ENCODE measurements at regions not wholly inside any gene's neighbourhood (a gene's known extent, or its start where the extent isn't known, plus 50 kb on each side); places are given as distances from the start of the nearest gene placed in this dataset.

DNA sequence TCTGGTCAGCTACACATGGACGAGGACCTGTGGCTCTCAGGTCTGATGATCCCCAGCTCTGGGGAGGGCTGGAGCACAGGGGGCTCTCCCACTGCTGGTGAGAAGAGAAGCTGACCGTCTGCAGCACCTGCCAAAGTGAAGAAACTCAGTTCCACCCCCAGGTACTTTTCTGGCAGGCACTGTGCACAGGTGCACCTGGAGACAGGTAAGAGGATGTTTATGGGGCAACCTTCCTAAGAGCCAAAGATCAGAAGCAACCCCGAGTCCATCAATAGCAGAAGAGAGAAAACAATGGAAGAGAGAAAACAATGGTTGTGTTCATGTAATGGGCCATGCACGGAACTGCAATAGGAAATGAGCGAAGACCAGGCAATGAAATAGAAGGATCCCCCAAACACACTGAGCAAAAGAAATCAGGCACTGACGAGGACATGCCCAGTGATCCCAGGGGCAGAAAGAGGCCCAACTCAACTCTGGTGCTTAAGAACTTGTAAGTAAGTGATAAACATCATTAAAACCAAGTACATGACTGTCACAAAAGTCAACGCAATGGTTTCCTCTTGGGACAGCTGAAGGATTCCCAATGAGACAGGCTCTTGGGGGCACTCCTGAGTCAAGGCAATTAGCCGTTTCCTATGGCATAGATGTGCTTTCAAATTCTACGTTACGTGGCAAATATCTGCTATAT is 95.0 kb upstream of the ALDH1A3 start:
- no peak overlapping the region for H3K4me2 ChIP-seq (ENCODE audit: low read length, poor library complexity, severe bottlenecking)
- no peaks in the 10 kb centered on the region for H3K9me3 ChIP-seq (ENCODE audit: control insufficient read depth, low read length)
- H3K23ac ChIP-seq (ENCODE audit: low read length in 2 of 2): no peak overlapping the region
- no peaks in the 10 kb centered on the region for H3K36me3 ChIP-seq (ENCODE audit: control insufficient read depth in 1 of 2, insufficient read depth in 2 of 2, low read depth in 1 of 2, low read length in 2 of 2)
- H3K9ac ChIP-seq (ENCODE audit: low read length): no peak overlapping the region
- no peak overlapping the region for H4K91ac ChIP-seq (ENCODE audit: low read length)
- no peak overlapping the region for H2AFZ ChIP-seq (ENCODE audit: low read depth, low read length)
- no peak overlapping the region for H3K18ac ChIP-seq (ENCODE audit: low read depth in 1 of 2, low read length in 2 of 2)
- H2BK120ac ChIP-seq (ENCODE audit: low read depth, low read length): no peak overlapping the region
- H3K79me1 ChIP-seq (replicated peaks; ENCODE audit: low read length, poor library complexity, severe bottlenecking): no peaks in the 10 kb centered on the region
- peaks cover 0 to 9% of the 10 kb centered on the region in 2 experiments for H3K27me3 ChIP-seq (ENCODE audit: control insufficient read depth in 1 of 2, insufficient read depth in 1 of 2, low read length in 2 of 2)
- WGBS: 89% methylated on average over 9 of the region's 10 CpGs
- H2BK15ac ChIP-seq (ENCODE audit: low read depth, poor library complexity, severe bottlenecking): no peak overlapping the region
- H2BK12ac ChIP-seq (ENCODE audit: low read length in 2 of 2): no peak overlapping the region
- H2BK5ac ChIP-seq (ENCODE audit: low read depth, low read length, poor library complexity, severe bottlenecking): no peak overlapping the region
- no peak overlapping the region for H3K4me3 ChIP-seq (ENCODE audit: insufficient read depth in 1 of 2, low read depth in 1 of 2, low read length in 2 of 2)
- no peak for DNase-seq
- H3K14ac ChIP-seq (ENCODE audit: low read length in 2 of 2): no peak overlapping the region
- no peak overlapping the region for H2AK5ac ChIP-seq (ENCODE audit: low read length, severe bottlenecking)
- no peak overlapping the region for H3K27ac ChIP-seq (ENCODE audit: low read length, poor library complexity, severe bottlenecking)
- no peak overlapping the region for H4K8ac ChIP-seq (ENCODE audit: low read length)
- H3K4me1 ChIP-seq (ENCODE audit: control insufficient read depth, insufficient read depth, low read depth, low read length): no peaks in the 10 kb centered on the region
- H3K4ac ChIP-seq (ENCODE audit: low read depth in 1 of 2, low read length in 2 of 2): no peak overlapping the region

DNA sequence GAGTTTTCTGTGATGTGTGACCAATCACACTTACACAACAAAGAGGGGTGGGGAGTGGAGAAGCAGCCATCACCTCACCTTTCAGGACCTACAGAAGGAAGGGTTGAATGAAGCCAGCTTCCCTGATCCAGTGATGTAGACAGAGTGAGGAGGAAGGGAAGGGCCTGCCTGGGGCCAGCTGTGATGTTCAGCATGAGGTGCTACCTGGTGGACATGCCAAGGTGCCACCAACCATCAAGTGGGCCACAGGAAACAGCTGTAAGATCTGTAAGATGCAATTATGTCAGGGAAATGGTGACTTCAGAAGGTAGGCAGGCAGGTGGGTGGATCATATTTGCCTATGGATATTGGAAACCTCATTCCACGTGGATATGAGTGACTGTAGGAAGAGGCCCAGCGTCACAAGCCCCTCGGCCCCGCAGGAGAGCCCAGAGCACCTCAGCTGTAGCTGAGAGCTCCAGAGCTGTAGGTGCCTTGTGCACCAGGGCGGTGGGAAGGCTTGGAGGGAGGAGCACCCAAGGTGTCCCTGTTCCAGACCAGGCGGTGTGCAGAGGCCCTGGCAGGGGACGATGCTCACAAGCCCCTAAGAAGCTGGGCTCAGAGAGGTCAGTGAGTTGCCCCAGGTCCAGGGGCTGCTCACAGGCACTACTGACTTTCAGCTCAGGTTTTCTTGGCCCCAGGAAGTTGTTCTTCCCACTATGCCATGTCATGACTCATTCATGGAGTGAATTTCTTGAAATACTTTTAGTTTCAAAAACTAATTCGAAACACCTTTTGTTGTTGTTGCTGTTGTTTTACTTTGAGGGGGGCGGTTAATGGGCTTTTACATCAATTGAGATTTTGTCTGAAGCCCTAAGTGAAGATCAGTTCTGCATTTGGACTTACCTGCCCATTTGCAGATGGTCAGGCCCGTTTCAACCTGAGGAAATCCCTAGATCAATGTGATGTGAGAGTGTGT is 94.2 kb upstream of the ALDH1A3 start:
- H2BK120ac ChIP-seq (ENCODE audit: low read depth, low read length): no peak overlapping the region
- H3K4ac ChIP-seq (ENCODE audit: low read depth in 1 of 2, low read length in 2 of 2): no peak overlapping the region
- no peak overlapping the region for H2AFZ ChIP-seq (ENCODE audit: low read depth, low read length)
- DNase-seq: no peak
- no peaks in the 10 kb centered on the region for H3K79me1 ChIP-seq (replicated peaks; ENCODE audit: low read length, poor library complexity, severe bottlenecking)
- no peaks in the 10 kb centered on the region for H3K36me3 ChIP-seq (ENCODE audit: control insufficient read depth in 1 of 2, insufficient read depth in 2 of 2, low read depth in 1 of 2, low read length in 2 of 2)
- no peak overlapping the region for H2BK12ac ChIP-seq (ENCODE audit: low read length in 2 of 2)
- H3K9me3 ChIP-seq (ENCODE audit: control insufficient read depth, low read length): no peaks in the 10 kb centered on the region
- H3K4me1 ChIP-seq (ENCODE audit: control insufficient read depth, insufficient read depth, low read depth, low read length): no peaks in the 10 kb centered on the region
- no peak overlapping the region for H3K27ac ChIP-seq (ENCODE audit: low read length, poor library complexity, severe bottlenecking)
- no peak overlapping the region for H4K91ac ChIP-seq (ENCODE audit: low read length)
- H4K8ac ChIP-seq (ENCODE audit: low read length): no peak overlapping the region
- WGBS: 89% methylated on average over 10 of the region's 10 CpGs
- H3K27me3 ChIP-seq (ENCODE audit: control insufficient read depth in 1 of 2, insufficient read depth in 1 of 2, low read length in 2 of 2): peaks cover 0 to 9% of the 10 kb centered on the region in 2 experiments
- H2BK15ac ChIP-seq (ENCODE audit: low read depth, poor library complexity, severe bottlenecking): no peak overlapping the region
- H3K4me2 ChIP-seq (ENCODE audit: low read length, poor library complexity, severe bottlenecking): no peak overlapping the region
- H2BK5ac ChIP-seq (ENCODE audit: low read depth, low read length, poor library complexity, severe bottlenecking): no peak overlapping the region
- H3K18ac ChIP-seq (ENCODE audit: low read depth in 1 of 2, low read length in 2 of 2): no peak overlapping the region
- H2AK5ac ChIP-seq (ENCODE audit: low read length, severe bottlenecking): no peak overlapping the region
- H3K4me3 ChIP-seq (ENCODE audit: insufficient read depth in 1 of 2, low read depth in 1 of 2, low read length in 2 of 2): no peak overlapping the region
- no peak overlapping the region for H3K9ac ChIP-seq (ENCODE audit: low read length)
- H3K23ac ChIP-seq (ENCODE audit: low read length in 2 of 2): no peak overlapping the region
- H3K14ac ChIP-seq (ENCODE audit: low read length in 2 of 2): no peak overlapping the region

DNA sequence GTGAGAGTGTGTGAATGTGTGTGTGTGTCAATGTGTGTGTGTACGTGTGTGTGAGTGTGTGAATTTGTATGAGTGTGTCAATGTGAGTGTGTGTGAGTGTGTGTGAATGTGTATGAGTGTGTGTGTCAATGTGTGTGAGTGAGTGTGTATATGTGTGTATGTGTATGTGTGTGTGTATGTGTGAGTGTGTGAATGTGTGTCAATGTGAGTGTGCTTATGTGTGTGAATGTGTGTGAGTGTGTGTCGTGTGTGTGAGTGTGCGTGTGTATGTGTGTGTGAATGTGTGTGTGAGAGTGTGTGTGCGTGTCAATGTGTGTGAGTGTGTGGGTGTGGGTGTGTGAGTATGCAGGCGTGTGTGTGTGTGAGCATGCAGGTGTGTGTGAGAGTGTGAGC is 93.5 kb upstream of the ALDH1A3 start:
- no peak overlapping the region for H3K9ac ChIP-seq (ENCODE audit: low read length)
- H3K18ac ChIP-seq (ENCODE audit: low read depth in 1 of 2, low read length in 2 of 2): no peak overlapping the region
- no peak overlapping the region for H2AFZ ChIP-seq (ENCODE audit: low read depth, low read length)
- peak overlapping the region; percentile 69 for H4K91ac ChIP-seq (ENCODE audit: low read length)
- no peak overlapping the region for H3K4me3 ChIP-seq (ENCODE audit: insufficient read depth in 1 of 2, low read depth in 1 of 2, low read length in 2 of 2)
- no peak overlapping the region for H3K27ac ChIP-seq (ENCODE audit: low read length, poor library complexity, severe bottlenecking)
- H2BK5ac ChIP-seq (ENCODE audit: low read depth, low read length, poor library complexity, severe bottlenecking): no peak overlapping the region
- peak overlapping the region in 1 of 2 experiments; percentile 14 for H3K14ac ChIP-seq (ENCODE audit: low read length in 2 of 2)
- H2AK5ac ChIP-seq (ENCODE audit: low read length, severe bottlenecking): no peak overlapping the region
- WGBS: 85% methylated on average over 5 of the region's 5 CpGs
- no peak overlapping the region for H2BK15ac ChIP-seq (ENCODE audit: low read depth, poor library complexity, severe bottlenecking)
- H3K27me3 ChIP-seq (ENCODE audit: control insufficient read depth in 1 of 2, insufficient read depth in 1 of 2, low read length in 2 of 2): peaks cover 0 to 9% of the 10 kb centered on the region in 2 experiments
- no peak overlapping the region for H2BK12ac ChIP-seq (ENCODE audit: low read length in 2 of 2)
- no peaks in the 10 kb centered on the region for H3K9me3 ChIP-seq (ENCODE audit: control insufficient read depth, low read length)
- H3K4ac ChIP-seq (ENCODE audit: low read depth in 1 of 2, low read length in 2 of 2): no peak overlapping the region
- no peak overlapping the region for H3K23ac ChIP-seq (ENCODE audit: low read length in 2 of 2)
- no peak overlapping the region for H2BK120ac ChIP-seq (ENCODE audit: low read depth, low read length)
- H3K36me3 ChIP-seq (ENCODE audit: control insufficient read depth in 1 of 2, insufficient read depth in 2 of 2, low read depth in 1 of 2, low read length in 2 of 2): no peaks in the 10 kb centered on the region
- H4K8ac ChIP-seq (ENCODE audit: low read length): no peak overlapping the region
- DNase-seq: no peak
- H3K4me2 ChIP-seq (ENCODE audit: low read length, poor library complexity, severe bottlenecking): no peak overlapping the region
- no peaks in the 10 kb centered on the region for H3K79me1 ChIP-seq (replicated peaks; ENCODE audit: low read length, poor library complexity, severe bottlenecking)
- H3K4me1 ChIP-seq (ENCODE audit: control insufficient read depth, insufficient read depth, low read depth, low read length): no peaks in the 10 kb centered on the region

DNA sequence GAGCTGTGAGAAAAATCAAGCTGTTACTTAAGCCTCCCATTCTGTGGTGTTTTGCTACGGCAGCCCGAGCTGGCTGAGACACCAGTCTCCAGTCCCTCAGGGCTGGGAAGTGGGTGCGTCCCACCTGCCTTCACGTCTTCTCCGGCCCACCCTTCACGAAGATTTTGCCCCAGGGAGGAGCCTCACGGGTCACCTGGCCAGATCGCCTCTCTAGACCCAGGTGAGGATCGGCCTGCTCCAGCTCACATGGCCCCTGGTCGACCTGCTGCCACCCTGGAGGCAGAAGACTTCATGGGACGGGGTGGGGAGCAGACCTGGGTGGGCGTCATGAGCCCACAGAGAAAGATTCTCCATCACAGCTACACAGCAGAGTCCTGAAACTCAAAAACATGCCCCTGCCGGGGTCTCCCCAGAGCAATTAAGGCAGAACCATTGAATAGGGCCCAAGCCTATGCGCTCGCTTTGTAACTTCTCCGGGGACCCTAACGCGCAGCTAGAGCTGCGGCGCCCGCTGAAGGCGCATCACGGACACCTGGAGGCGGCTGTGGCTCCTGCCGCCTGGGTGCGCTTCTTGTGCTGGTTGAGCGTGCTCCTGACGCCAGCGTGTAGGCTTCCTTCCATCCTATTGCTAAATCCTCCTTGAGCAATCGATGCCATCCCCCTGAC is 92.6 kb upstream of the ALDH1A3 start:
- no peaks in the 10 kb centered on the region for H3K36me3 ChIP-seq (ENCODE audit: control insufficient read depth in 1 of 2, insufficient read depth in 2 of 2, low read depth in 1 of 2, low read length in 2 of 2)
- no peak overlapping the region for H2AK5ac ChIP-seq (ENCODE audit: low read length, severe bottlenecking)
- no peak overlapping the region for H3K27ac ChIP-seq (ENCODE audit: low read length, poor library complexity, severe bottlenecking)
- H3K4ac ChIP-seq (ENCODE audit: low read depth in 1 of 2, low read length in 2 of 2): no peak overlapping the region
- H3K9ac ChIP-seq (ENCODE audit: low read length): no peak overlapping the region
- 92% methylated on average over 30 of the region's 30 CpGs for WGBS
- H4K91ac ChIP-seq (ENCODE audit: low read length): no peak overlapping the region
- H3K23ac ChIP-seq (ENCODE audit: low read length in 2 of 2): no peak overlapping the region
- no peak overlapping the region for H2BK12ac ChIP-seq (ENCODE audit: low read length in 2 of 2)
- H2BK120ac ChIP-seq (ENCODE audit: low read depth, low read length): no peak overlapping the region
- peak overlapping the region; percentile 12 for H2BK15ac ChIP-seq (ENCODE audit: low read depth, poor library complexity, severe bottlenecking)
- DNase-seq: no peak
- no peaks in the 10 kb centered on the region for H3K4me1 ChIP-seq (ENCODE audit: control insufficient read depth, insufficient read depth, low read depth, low read length)
- no peaks in the 10 kb centered on the region for H3K9me3 ChIP-seq (ENCODE audit: control insufficient read depth, low read length)
- no peak overlapping the region for H2AFZ ChIP-seq (ENCODE audit: low read depth, low read length)
- H3K14ac ChIP-seq (ENCODE audit: low read length in 2 of 2): no peak overlapping the region
- H3K4me2 ChIP-seq (ENCODE audit: low read length, poor library complexity, severe bottlenecking): no peak overlapping the region
- no peak overlapping the region for H4K8ac ChIP-seq (ENCODE audit: low read length)
- no peak overlapping the region for H3K18ac ChIP-seq (ENCODE audit: low read depth in 1 of 2, low read length in 2 of 2)
- no peak overlapping the region for H2BK5ac ChIP-seq (ENCODE audit: low read depth, low read length, poor library complexity, severe bottlenecking)
- H3K27me3 ChIP-seq (ENCODE audit: control insufficient read depth in 1 of 2, insufficient read depth in 1 of 2, low read length in 2 of 2): peaks cover 0 to 9% of the 10 kb centered on the region in 2 experiments
- H3K4me3 ChIP-seq (ENCODE audit: insufficient read depth in 1 of 2, low read depth in 1 of 2, low read length in 2 of 2): no peak overlapping the region
- no peaks in the 10 kb centered on the region for H3K79me1 ChIP-seq (replicated peaks; ENCODE audit: low read length, poor library complexity, severe bottlenecking)

Data from mesenchymal stem cell (in vitro differentiated cells and primary cell).